ENCODE measurements at regions not wholly inside any gene's neighbourhood (a gene's known extent, or its start where the extent isn't known, plus 50 kb on each side); places are given as distances from the start of the nearest gene placed in this dataset.

DNA sequence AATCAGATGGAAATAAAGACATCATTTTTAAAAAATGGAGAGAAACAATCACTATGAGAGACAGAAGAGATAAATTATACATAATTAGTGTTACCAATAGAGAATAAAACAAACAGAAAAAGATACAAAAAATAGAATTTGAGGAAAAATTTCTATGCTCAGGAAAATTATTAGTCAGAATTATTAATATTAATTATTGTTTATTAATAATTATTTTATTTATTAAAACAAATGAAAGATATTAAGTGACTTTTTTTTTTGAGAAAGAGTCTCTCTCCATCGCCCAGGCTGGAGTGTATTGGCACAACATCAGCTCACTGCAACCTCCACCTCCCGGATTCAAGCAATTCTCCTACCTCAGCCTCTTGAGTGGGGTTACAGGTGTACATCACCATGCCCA lies 299.8 kb upstream of the NR5A2 start:
- FAIRE-seq (no peak), DNase-seq (ENCODE audit: insufficient read length, low spot score) (no peak)

DNA sequence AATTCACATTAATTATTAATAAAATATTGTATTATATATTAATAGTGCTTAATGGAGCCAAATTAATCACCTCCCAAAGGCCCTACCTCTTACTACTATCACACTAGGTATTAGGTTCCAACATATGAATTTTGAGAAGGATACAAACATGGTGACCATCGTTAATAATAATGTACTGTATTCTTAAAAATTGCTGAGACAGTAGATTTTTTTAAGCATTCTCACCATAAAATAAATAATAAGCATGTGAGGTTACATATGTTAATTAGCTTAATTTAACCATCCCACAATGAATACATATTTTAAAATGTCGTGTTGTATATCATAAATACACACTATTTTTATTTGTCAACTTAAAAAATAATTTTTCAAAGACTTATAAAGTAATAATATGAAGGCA lies 299.2 kb upstream of the NR5A2 start:
- DNase-seq (ENCODE audit: insufficient read length, low spot score) (no peak), FAIRE-seq (no peak)
- no peak for TF ChIP-seq PAX5 (IDR thresholded peaks at IDR 0.05; ENCODE audit: insufficient read depth, low read length, severe bottlenecking)
- no peak for TF ChIP-seq SPI1 (IDR thresholded peaks at IDR 0.05; ENCODE audit: low read depth, low read length)
- no peak for TF ChIP-seq POLR2AphosphoS5 (IDR thresholded peaks at IDR 0.05; ENCODE audit: low read depth, low read length)
- no peak for TF ChIP-seq POLR2A (IDR thresholded peaks at IDR 0.05; ENCODE audit: low read depth, low read length)
- TF ChIP-seq TAF1 (IDR thresholded peaks at IDR 0.05; ENCODE audit: low read depth, low read length): no peak
- no peak for TF ChIP-seq POU2F2 (IDR thresholded peaks at IDR 0.05; ENCODE audit: low read depth, low read length)

More for the DNA sequence above, 299.8 kb upstream of the NR5A2 start:
- TF ChIP-seq POLR2AphosphoS5 (IDR thresholded peaks at IDR 0.05; ENCODE audit: low read depth, low read length) (no peak), TAF1 (IDR thresholded peaks at IDR 0.05; ENCODE audit: low read depth, low read length) (no peak), POU2F2 (IDR thresholded peaks at IDR 0.05; ENCODE audit: low read depth, low read length) (no peak), POLR2A (IDR thresholded peaks at IDR 0.05; ENCODE audit: low read depth, low read length) (no peak), SPI1 (IDR thresholded peaks at IDR 0.05; ENCODE audit: low read depth, low read length) (no peak)

DNA sequence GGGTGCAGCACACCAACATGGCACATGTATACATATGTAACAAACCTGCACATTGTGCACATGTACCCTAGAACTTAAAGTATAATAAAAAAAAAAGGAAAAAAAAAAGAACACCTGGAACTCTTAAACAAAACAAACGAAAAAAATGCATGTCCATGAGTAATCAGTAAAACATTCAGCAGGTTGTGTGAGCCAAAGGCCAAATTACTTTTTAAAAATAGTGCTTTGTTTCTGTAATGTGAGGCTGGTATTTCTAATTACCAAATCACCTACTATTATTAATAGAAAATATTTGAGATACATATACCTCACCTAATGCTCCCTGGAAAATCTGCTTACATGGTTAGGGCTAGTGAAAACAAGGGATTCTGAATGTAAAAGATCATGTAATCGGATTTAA lies 294.4 kb upstream of the NR5A2 start:
- FAIRE-seq: no peak

DNA sequence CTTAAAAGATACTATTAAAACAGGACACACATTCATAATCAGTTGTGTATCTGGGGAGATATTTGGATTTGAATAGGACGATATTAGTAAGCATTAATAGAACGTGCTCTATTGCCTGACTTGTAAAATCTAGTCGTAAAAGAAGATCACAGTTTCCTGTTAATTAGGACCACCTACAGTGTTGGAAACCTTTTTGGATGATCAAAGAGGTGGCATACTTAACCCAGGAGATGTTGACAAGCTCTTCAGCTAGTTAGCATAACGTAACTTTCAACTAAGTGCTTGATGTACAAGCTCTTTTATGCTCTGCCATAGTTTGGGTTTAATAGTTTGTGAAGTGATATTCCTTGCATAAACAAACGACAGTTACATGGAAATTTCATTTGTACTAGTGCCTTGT lies 293.3 kb upstream of the NR5A2 start:
- FAIRE-seq: no peak
- no peak for DNase-seq (ENCODE audit: insufficient read length, low spot score)
- TF ChIP-seq PAX5 (IDR thresholded peaks at IDR 0.05; ENCODE audit: insufficient read depth, low read length, severe bottlenecking) (no peak), POLR2A (IDR thresholded peaks at IDR 0.05; ENCODE audit: low read depth, low read length) (no peak), TAF1 (IDR thresholded peaks at IDR 0.05; ENCODE audit: low read depth, low read length) (no peak), POLR2AphosphoS5 (IDR thresholded peaks at IDR 0.05; ENCODE audit: low read depth, low read length) (no peak), SPI1 (IDR thresholded peaks at IDR 0.05; ENCODE audit: low read depth, low read length) (no peak), POU2F2 (IDR thresholded peaks at IDR 0.05; ENCODE audit: low read depth, low read length) (no peak)

More for the DNA sequence above, 294.4 kb upstream of the NR5A2 start:
- TF ChIP-seq TAF1 (IDR thresholded peaks at IDR 0.05; ENCODE audit: low read depth, low read length): no peak
- no peak for TF ChIP-seq POU2F2 (IDR thresholded peaks at IDR 0.05; ENCODE audit: low read depth, low read length)
- no peak for TF ChIP-seq POLR2AphosphoS5 (IDR thresholded peaks at IDR 0.05; ENCODE audit: low read depth, low read length)
- no peak for DNase-seq (ENCODE audit: insufficient read length, low spot score)

DNA sequence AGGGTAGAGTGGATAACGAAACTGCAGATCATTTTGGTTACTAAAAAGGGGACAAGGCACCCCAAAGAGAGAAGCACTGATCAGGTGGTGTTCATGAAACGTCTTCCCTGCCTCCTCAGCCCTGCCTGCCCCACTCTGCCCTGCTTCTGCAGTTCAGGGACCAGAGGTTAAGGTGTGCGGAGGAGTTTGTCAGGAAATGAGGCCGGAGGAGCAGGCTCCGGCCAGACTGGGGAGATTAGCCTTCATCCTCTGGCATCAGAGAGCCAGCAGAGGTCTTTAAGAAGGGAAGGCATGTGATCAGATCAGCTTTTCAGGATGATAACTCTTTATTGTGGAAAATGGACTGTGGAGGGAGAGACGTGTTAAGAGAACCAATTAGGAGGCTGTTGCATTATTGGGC lies 291.9 kb upstream of the NR5A2 start:
- TF ChIP-seq POLR2A (IDR thresholded peaks at IDR 0.05; ENCODE audit: low read depth, low read length): no peak
- TF ChIP-seq POLR2AphosphoS5 (IDR thresholded peaks at IDR 0.05; ENCODE audit: low read depth, low read length): no peak
- no peak for TF ChIP-seq SPI1 (IDR thresholded peaks at IDR 0.05; ENCODE audit: low read depth, low read length)
- no peak for TF ChIP-seq TAF1 (IDR thresholded peaks at IDR 0.05; ENCODE audit: low read depth, low read length)
- TF ChIP-seq PAX5 (IDR thresholded peaks at IDR 0.05; ENCODE audit: insufficient read depth, low read length, severe bottlenecking): no peak
- no peak for TF ChIP-seq POU2F2 (IDR thresholded peaks at IDR 0.05; ENCODE audit: low read depth, low read length)
- FAIRE-seq (no peak), DNase-seq (ENCODE audit: insufficient read length, low spot score) (no peak)

DNA sequence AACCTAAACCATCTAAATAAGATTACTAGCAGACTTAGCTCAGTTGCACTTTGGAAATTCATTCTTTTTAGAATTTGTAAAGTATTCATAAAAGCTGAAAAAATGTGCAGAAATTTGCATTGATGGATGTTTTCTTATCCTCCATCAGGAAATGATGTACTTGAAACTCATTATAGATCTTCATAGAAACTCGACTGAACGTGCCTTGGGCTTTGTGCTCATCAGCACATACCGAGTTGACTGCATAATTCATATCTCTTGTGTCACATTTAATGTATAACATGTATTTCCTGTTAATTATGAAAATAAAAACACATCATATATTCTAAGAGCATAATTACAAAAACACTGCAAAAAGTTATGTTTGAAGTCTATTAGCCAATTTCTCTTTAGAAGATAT lies 290.9 kb upstream of the NR5A2 start:
- FAIRE-seq (no peak), DNase-seq (ENCODE audit: insufficient read length, low spot score) (no peak)
- TF ChIP-seq SPI1 (IDR thresholded peaks at IDR 0.05; ENCODE audit: low read depth, low read length) (no peak), POLR2A (IDR thresholded peaks at IDR 0.05; ENCODE audit: low read depth, low read length) (no peak)

DNA sequence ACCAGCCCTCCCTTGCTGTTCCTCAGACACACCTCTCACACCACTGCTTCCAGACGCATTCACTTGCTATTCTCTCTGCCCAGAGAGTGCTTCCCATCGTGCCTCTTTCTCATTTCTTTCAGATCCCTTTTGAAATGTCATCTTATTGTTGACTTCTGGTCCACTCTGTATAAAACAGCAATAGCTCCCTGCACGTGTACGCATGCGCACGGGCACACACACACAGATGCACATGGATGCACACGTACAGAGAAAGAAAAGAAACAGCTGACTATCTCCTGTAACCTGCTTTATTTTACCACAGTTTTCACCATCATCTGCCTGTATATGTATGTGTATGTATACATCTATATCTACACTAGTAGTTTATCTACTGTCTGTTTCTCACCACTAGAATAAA lies 285.9 kb upstream of the NR5A2 start:
- no peak for TF ChIP-seq POLR2A (IDR thresholded peaks at IDR 0.05; ENCODE audit: low read depth, low read length)
- TF ChIP-seq PAX5 (IDR thresholded peaks at IDR 0.05; ENCODE audit: insufficient read depth, low read length, severe bottlenecking): no peak
- TF ChIP-seq POLR2AphosphoS5 (IDR thresholded peaks at IDR 0.05; ENCODE audit: low read depth, low read length): no peak
- no peak for TF ChIP-seq SPI1 (IDR thresholded peaks at IDR 0.05; ENCODE audit: low read depth, low read length)
- TF ChIP-seq POU2F2 (IDR thresholded peaks at IDR 0.05; ENCODE audit: low read depth, low read length): no peak
- TF ChIP-seq TAF1 (IDR thresholded peaks at IDR 0.05; ENCODE audit: low read depth, low read length): no peak
- FAIRE-seq (no peak), DNase-seq (ENCODE audit: insufficient read length, low spot score) (no peak)

DNA sequence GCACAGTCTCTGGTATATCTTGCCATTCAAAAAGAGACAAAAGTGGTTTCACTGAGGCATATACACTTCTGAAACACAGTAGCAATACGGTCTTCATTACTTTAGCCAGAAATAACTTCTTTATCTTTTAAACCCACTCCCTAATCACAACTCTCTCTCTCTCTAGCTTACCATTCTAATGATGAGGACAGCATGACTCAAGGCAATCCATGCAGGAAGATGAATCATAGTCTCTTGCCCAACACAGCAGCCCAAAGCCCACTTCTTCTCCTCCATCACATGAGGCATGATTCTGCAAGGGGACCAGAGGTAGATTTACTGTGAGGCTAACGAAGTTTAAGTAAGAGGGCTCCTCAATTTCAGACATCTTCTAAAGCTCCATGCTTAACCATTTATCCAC lies 285.0 kb upstream of the NR5A2 start:
- DNase-seq (ENCODE audit: insufficient read length, low spot score) (no peak), FAIRE-seq (no peak)
- TF ChIP-seq POU2F2 (IDR thresholded peaks at IDR 0.05; ENCODE audit: low read depth, low read length) (no peak), POLR2AphosphoS5 (IDR thresholded peaks at IDR 0.05; ENCODE audit: low read depth, low read length) (no peak), POLR2A (IDR thresholded peaks at IDR 0.05; ENCODE audit: low read depth, low read length) (no peak), TAF1 (IDR thresholded peaks at IDR 0.05; ENCODE audit: low read depth, low read length) (no peak), PAX5 (IDR thresholded peaks at IDR 0.05; ENCODE audit: insufficient read depth, low read length, severe bottlenecking) (no peak)

DNA sequence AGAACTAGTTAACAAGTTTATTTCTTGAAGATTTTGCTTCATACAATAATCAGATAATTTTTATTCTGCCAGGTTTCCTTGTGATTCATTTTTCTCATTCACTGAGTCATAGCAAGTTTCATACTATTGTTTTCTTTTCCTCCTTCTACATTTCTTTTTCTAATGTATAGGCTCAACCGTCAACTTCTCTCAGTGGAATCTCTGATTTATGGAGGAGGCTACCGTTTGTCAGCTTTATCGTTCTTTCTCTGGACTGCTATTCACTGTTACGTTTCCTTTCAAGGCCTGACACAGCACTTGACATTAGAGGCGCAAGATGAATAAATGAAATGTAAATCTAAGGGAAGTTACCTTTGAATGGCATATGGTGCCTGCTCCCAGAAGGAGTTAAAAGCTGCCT lies 284.3 kb upstream of the NR5A2 start:
- TF ChIP-seq POLR2A (IDR thresholded peaks at IDR 0.05; ENCODE audit: low read depth, low read length) (no peak), POLR2AphosphoS5 (IDR thresholded peaks at IDR 0.05; ENCODE audit: low read depth, low read length) (no peak), POU2F2 (IDR thresholded peaks at IDR 0.05; ENCODE audit: low read depth, low read length) (no peak), PAX5 (IDR thresholded peaks at IDR 0.05; ENCODE audit: insufficient read depth, low read length, severe bottlenecking) (no peak), SPI1 (IDR thresholded peaks at IDR 0.05; ENCODE audit: low read depth, low read length) (no peak), TAF1 (IDR thresholded peaks at IDR 0.05; ENCODE audit: low read depth, low read length) (no peak)
- FAIRE-seq: no peak
- DNase-seq (ENCODE audit: insufficient read length, low spot score): no peak

DNA sequence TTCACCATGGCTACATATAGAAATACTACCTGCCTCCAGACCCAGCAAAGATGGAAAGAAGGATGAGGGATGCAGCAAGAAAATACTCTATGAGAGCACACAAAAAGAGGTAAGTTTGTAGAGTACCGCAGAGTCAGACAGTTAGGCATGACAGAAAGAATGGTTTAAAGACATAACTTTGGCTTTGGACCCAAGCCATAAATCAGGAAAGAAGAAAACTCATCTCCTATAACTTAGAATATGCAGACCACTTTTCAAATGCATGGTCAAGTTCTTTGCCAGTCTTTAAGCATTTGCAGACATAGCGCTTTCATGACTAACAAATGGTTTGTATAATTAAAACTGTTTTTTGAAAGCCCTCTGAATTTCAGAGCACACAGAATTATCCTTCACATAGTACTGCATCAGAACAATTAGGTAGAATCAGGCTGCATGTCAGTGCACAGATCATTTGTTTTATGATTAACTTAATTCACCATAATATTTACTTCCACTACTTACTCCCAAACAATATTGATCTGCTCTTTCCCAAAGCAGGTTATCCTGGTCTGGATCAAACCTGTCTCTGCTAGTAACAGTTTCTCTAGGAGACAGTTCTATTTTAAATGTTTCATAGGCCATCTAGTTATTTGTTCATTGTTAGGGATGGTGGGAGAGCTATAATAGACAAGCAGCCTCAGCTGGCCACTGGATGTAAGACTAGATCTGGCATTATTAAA lies 280.7 kb upstream of the NR5A2 start:
- TF ChIP-seq TAF1 (IDR thresholded peaks at IDR 0.05; ENCODE audit: low read depth, low read length) (no peak), PAX5 (IDR thresholded peaks at IDR 0.05; ENCODE audit: insufficient read depth, low read length, severe bottlenecking) (no peak), POU2F2 (IDR thresholded peaks at IDR 0.05; ENCODE audit: low read depth, low read length) (no peak), POLR2A (IDR thresholded peaks at IDR 0.05; ENCODE audit: low read depth, low read length) (no peak), POLR2AphosphoS5 (IDR thresholded peaks at IDR 0.05; ENCODE audit: low read depth, low read length) (no peak), SPI1 (IDR thresholded peaks at IDR 0.05; ENCODE audit: low read depth, low read length) (no peak)
- FAIRE-seq (no peak), DNase-seq (ENCODE audit: insufficient read length, low spot score) (no peak)
